ENCODE measurements at regions not wholly inside any gene's neighbourhood (a gene's known extent, or its start where the extent isn't known, plus 50 kb on each side); places are given as distances from the start of the nearest gene placed in this dataset.

- TF ChIP-seq REST (IDR thresholded peaks at IDR 0.05; ENCODE audit: low read depth, low read length) (no peak), RFX5 (IDR thresholded peaks at IDR 0.05; ENCODE audit: low read length) (no peak)
These were observed 232.3 kb downstream of the PABPC4L start (continued) for GRCh38 chr4:133969202-133969848.

- H3F3A ChIP-seq (replicated peaks; ENCODE audit: insufficient read depth) = no peaks in the 10 kb centered on the region
- H3K4me1 ChIP-seq (ENCODE audit: control insufficient read depth in 1 of 2, insufficient read depth in 2 of 2, low read depth in 1 of 2, low read length in 1 of 2) = no peaks in the 10 kb centered on the region
- H3K9me3 ChIP-seq = no peaks in the 10 kb centered on the region
- H2AFZ ChIP-seq (ENCODE audit: low read depth) = no peak overlapping the region
- H4K20me1 ChIP-seq (ENCODE audit: insufficient read depth) = no peaks in the 10 kb centered on the region
- H3K36me3 ChIP-seq (replicated peaks in 1 of 2; ENCODE audit: control insufficient read depth in 1 of 2, insufficient read depth in 2 of 2, low read length in 1 of 2) = no peaks in the 10 kb centered on the region
- no peak for DNase-seq
- no peaks in the 10 kb centered on the region for H3K9me2 ChIP-seq
- CTCF ChIA-PET = no interaction called here
- H3K79me2 ChIP-seq (ENCODE audit: insufficient read depth) = no peaks in the 10 kb centered on the region
- H3K4me2 ChIP-seq = no peak overlapping the region
- no peak overlapping the region for H3K4me3 ChIP-seq (ENCODE audit: low read depth in 2 of 2, low read length in 1 of 2)
- H3K9ac ChIP-seq = no peak overlapping the region
- POLR2A ChIA-PET = no interaction called here
- no peaks in the 10 kb centered on the region for H3K27me3 ChIP-seq (ENCODE audit: insufficient read depth)
- 0% methylated on average over 3 of the region's 3 CpGs for WGBS (ENCODE audit: low lambda C conversion rate)
- no peak overlapping the region for H3K27ac ChIP-seq (ENCODE audit: low read depth in 2 of 2, low read length in 1 of 2)
- TF ChIP-seq FOXM1 (IDR thresholded peaks at IDR 0.05; ENCODE audit: low read depth) (no peak), EZH2phosphoT487 (IDR thresholded peaks at IDR 0.05; ENCODE audit: borderline replicate concordance, low read depth) (no peak), EP300 (IDR thresholded peaks at IDR 0.05; ENCODE audit: borderline replicate concordance in 1 of 2, low read depth in 1 of 2, low read length in 1 of 2) (no peak), FOXJ3 (CRISPR knock-in tag; IDR thresholded peaks at IDR 0.05) (no peak), RCOR1 (IDR thresholded peaks at IDR 0.05; ENCODE audit: low read length) (no peak), YY1 (IDR thresholded peaks at IDR 0.05; ENCODE audit: low read depth) (no peak), SIN3A (IDR thresholded peaks at IDR 0.05; ENCODE audit: borderline replicate concordance, low read depth, low read length) (no peak), PBX3 (IDR thresholded peaks at IDR 0.05) (no peak), USF1 (IDR thresholded peaks at IDR 0.05; ENCODE audit: borderline replicate concordance, low read depth) (no peak), MAX (IDR thresholded peaks at IDR 0.05; ENCODE audit: low read depth) (no peak), SMC3 (IDR thresholded peaks at IDR 0.05; ENCODE audit: low read depth, low read length) (no peak), MEF2A (IDR thresholded peaks at IDR 0.05; ENCODE audit: borderline replicate concordance, low read depth) (no peak), NFIC (IDR thresholded peaks at IDR 0.05; ENCODE audit: borderline replicate concordance) (no peak), CHD2 (IDR thresholded peaks at IDR 0.05; ENCODE audit: low read length, partially characterized antibody) (no peak), POLR2AphosphoS5 (IDR thresholded peaks at IDR 0.05; ENCODE audit: low read depth, low read length) (no peak), TAF1 (IDR thresholded peaks at IDR 0.05; ENCODE audit: borderline replicate concordance, low read depth, low read length) (no peak), RFX5 (IDR thresholded peaks at IDR 0.05; ENCODE audit: low read length) (no peak), ZBTB33 (IDR thresholded peaks at IDR 0.05; ENCODE audit: borderline replicate concordance, low read depth) (no peak), TEAD4 (IDR thresholded peaks at IDR 0.05; ENCODE audit: borderline replicate concordance, insufficient read depth) (no peak)
These were observed 233.4 kb downstream of the PABPC4L start for GRCh38 chr4:133968174-133968573.
